Mesenchymal stem cell (in vitro differentiated cells and primary cell): ENCODE measurements at regions not wholly inside any gene's neighbourhood (a gene's known extent, or its start where the extent isn't known, plus 50 kb on each side); places are given as distances from the start of the nearest gene placed in this dataset.
A peak's percentile ranks its signal among the peaks of the same experiment; 100 is the strongest.

Source experiments
- DNase-seq: peaks from one replicate; pipeline ENCODE4 v3.0.0-alpha.2; 2013
- H2AFZ ChIP-seq: one replicate; pipeline ENCODE4 v1.6.1; 2013; ENCODE audit warnings: low read depth, mild to moderate bottlenecking, control low read depth, inconsistent platforms, low read length, moderate library complexity
- H2AK5ac ChIP-seq: 2 replicates; pipeline ENCODE4 v1.6.1; 2013; ENCODE audit warnings: low read length, moderate library complexity, mild to moderate bottlenecking, inconsistent platforms; ENCODE audit not compliant: severe bottlenecking
- H2BK120ac ChIP-seq: one replicate; pipeline ENCODE4 v1.6.1; 2013; ENCODE audit warnings: low read depth, mild to moderate bottlenecking, inconsistent platforms, low read length, moderate library complexity
- H2BK12ac ChIP-seq, 2 experiments: one replicate each; pipeline ENCODE4 v1.6.1; 2013; ENCODE audit warnings: inconsistent platforms in 2 of 2, low read length in 2 of 2, mild to moderate bottlenecking in 2 of 2, moderate library complexity in 2 of 2, control low read depth in 1 of 2
- H2BK15ac ChIP-seq: one replicate; pipeline ENCODE4 v1.6.1; 2013; ENCODE audit warnings: mild to moderate bottlenecking, low read depth, inconsistent platforms; ENCODE audit not compliant: poor library complexity, severe bottlenecking
- H2BK5ac ChIP-seq: 2 replicates; pipeline ENCODE4 v1.6.1; 2013; ENCODE audit warnings: low read depth, mild to moderate bottlenecking, low read length, control low read depth, inconsistent platforms; ENCODE audit not compliant: poor library complexity, severe bottlenecking
- H3K14ac ChIP-seq, 2 experiments: one replicate each; pipeline ENCODE4 v1.6.1; 2013; ENCODE audit warnings: inconsistent platforms in 2 of 2, low read length in 2 of 2, control low read depth in 1 of 2, mild to moderate bottlenecking in 1 of 2, moderate library complexity in 1 of 2
- H3K18ac ChIP-seq, 2 experiments: one replicate each; pipeline ENCODE4 v1.6.1; 2013; ENCODE audit warnings: inconsistent platforms in 2 of 2, low read length in 2 of 2, control low read depth in 1 of 2, low read depth in 1 of 2, mild to moderate bottlenecking in 1 of 2
- H3K23ac ChIP-seq, 2 experiments: one replicate each; pipeline ENCODE4 v1.6.1; 2013; ENCODE audit warnings: inconsistent platforms in 2 of 2, low read length in 2 of 2, mild to moderate bottlenecking in 2 of 2, moderate library complexity in 2 of 2, control low read depth in 1 of 2
- H3K27ac ChIP-seq: 2 replicates; pipeline ENCODE4 v1.5.1; 2013; ENCODE audit warnings: mild to moderate bottlenecking, moderate library complexity, low read length, control low read depth, inconsistent platforms; ENCODE audit not compliant: poor library complexity, severe bottlenecking
- H3K27me3 ChIP-seq, 2 experiments: 2 replicates each; pipeline versions ENCODE4 v1.6.1 to v1.7.0; 2013; ENCODE audit warnings: low read length in 2 of 2, mild to moderate bottlenecking in 2 of 2, moderate library complexity in 2 of 2, control low read depth in 1 of 2, inconsistent platforms in 1 of 2; ENCODE audit not compliant: control insufficient read depth in 1 of 2, insufficient read depth in 1 of 2
- H3K36me3 ChIP-seq, 2 experiments: 2 replicates each; pipeline versions ENCODE4 v1.6.1 to v1.7.0; 2013; ENCODE audit warnings: low read length in 2 of 2, control low read depth in 1 of 2, inconsistent platforms in 1 of 2, low read depth in 1 of 2, mild to moderate bottlenecking in 1 of 2; ENCODE audit not compliant: insufficient read depth in 2 of 2, control insufficient read depth in 1 of 2
- H3K4ac ChIP-seq, 2 experiments: one replicate each; pipeline ENCODE4 v1.6.1; 2013; ENCODE audit warnings: inconsistent platforms in 2 of 2, low read length in 2 of 2, mild to moderate bottlenecking in 2 of 2, moderate library complexity in 2 of 2, control low read depth in 1 of 2, low read depth in 1 of 2
- H3K4me1 ChIP-seq: 2 replicates; pipeline ENCODE4 v1.6.1; 2013; ENCODE audit warnings: low read depth, low read length, control low read depth; ENCODE audit not compliant: control insufficient read depth, insufficient read depth
- H3K4me2 ChIP-seq: 2 replicates; pipeline ENCODE4 v1.6.1; 2013; ENCODE audit warnings: low read length, mild to moderate bottlenecking, inconsistent platforms; ENCODE audit not compliant: poor library complexity, severe bottlenecking
- H3K4me3 ChIP-seq, 2 experiments: 2 replicates each; pipeline versions ENCODE4 v1.5.1 to v1.7.0; 2013; ENCODE audit warnings: low read length in 2 of 2, mild to moderate bottlenecking in 2 of 2, control low read depth in 1 of 2, low read depth in 1 of 2; ENCODE audit not compliant: insufficient read depth in 1 of 2
- H3K79me1 ChIP-seq: replicated peaks from 2 replicates; pipeline ENCODE4 v1.6.1; 2013; ENCODE audit warnings: mild to moderate bottlenecking, control low read depth, low read length, inconsistent platforms; ENCODE audit not compliant: poor library complexity, severe bottlenecking
- H3K9ac ChIP-seq: 2 replicates; pipeline ENCODE4 v1.7.0; 2013; ENCODE audit warnings: mild to moderate bottlenecking, low read length, moderate library complexity
- H3K9me3 ChIP-seq: 2 replicates; pipeline ENCODE4 v1.7.0; 2013; ENCODE audit warnings: mild to moderate bottlenecking, low read length; ENCODE audit not compliant: control insufficient read depth
- H4K8ac ChIP-seq: one replicate; pipeline ENCODE4 v1.6.1; 2013; ENCODE audit warnings: inconsistent platforms, mild to moderate bottlenecking, low read length, moderate library complexity
- H4K91ac ChIP-seq: one replicate; pipeline ENCODE4 v1.6.1; 2013; ENCODE audit warnings: mild to moderate bottlenecking, low read length, inconsistent platforms
- WGBS: methylation state at CpG from one replicate; pipeline ENCODE4 v1.1.7; 2013; ENCODE audit warnings: mixed read lengths; 5-methylcytosine and 5-hydroxymethylcytosine counted together

- Histone ChIP-seq H2BK120ac (no peak overlapping the region), H3K4me2 (no peak overlapping the region), H3K27me3 (no peaks in the 10 kb centered on the region), H2AFZ (no peak overlapping the region), H2BK5ac (no peak overlapping the region), H2BK15ac (no peak overlapping the region), H2BK12ac (no peak overlapping the region), H3K14ac (no peak overlapping the region), H4K8ac (no peak overlapping the region), H3K9me3 (no peaks in the 10 kb centered on the region), H3K4ac (no peak overlapping the region), H3K4me3 (no peak overlapping the region), H4K91ac (no peak overlapping the region), H3K27ac (no peak overlapping the region), H2AK5ac (no peak overlapping the region), H3K23ac (no peak overlapping the region), H3K9ac (peak overlapping the region; percentile 6), H3K4me1 (no peaks in the 10 kb centered on the region), H3K18ac (no peak overlapping the region), H3K79me1 (no peaks in the 10 kb centered on the region), H3K36me3 (no peaks in the 10 kb centered on the region)
- DNase-seq = no peak
- 96% methylated on average over 5 of the region's 5 CpGs for WGBS
These were observed 111.9 kb downstream of the CCDC34 start for GRCh38 chr11:27250867-27251665.

- Histone ChIP-seq H3K4ac (no peak overlapping the region), H3K23ac (no peak overlapping the region), H3K36me3 (no peaks in the 10 kb centered on the region), H3K27ac (no peak overlapping the region), H2BK12ac (no peak overlapping the region), H4K91ac (no peak overlapping the region), H3K4me3 (no peak overlapping the region), H3K9me3 (no peaks in the 10 kb centered on the region), H2BK5ac (no peak overlapping the region), H2BK120ac (no peak overlapping the region), H2AFZ (no peak overlapping the region), H3K27me3 (no peaks in the 10 kb centered on the region), H3K18ac (no peak overlapping the region), H3K14ac (no peak overlapping the region), H3K4me1 (no peaks in the 10 kb centered on the region), H4K8ac (no peak overlapping the region), H2BK15ac (no peak overlapping the region), H3K9ac (peak overlapping the region; percentile 59), H3K79me1 (no peaks in the 10 kb centered on the region), H3K4me2 (no peak overlapping the region), H2AK5ac (no peak overlapping the region)
- DNase-seq = no peak
- WGBS = 53% methylated on average over 9 of the region's 13 CpGs
These were observed 114.2 kb downstream of the CCDC34 start for GRCh38 chr11:27248576-27249509.

- WGBS = 78% methylated on average over 3 of the region's 5 CpGs
- Histone ChIP-seq H3K36me3 (no peaks in the 10 kb centered on the region), H2BK120ac (no peak overlapping the region), H4K91ac (no peak overlapping the region), H3K4me2 (no peak overlapping the region), H2AK5ac (no peak overlapping the region), H3K18ac (no peak overlapping the region), H2BK5ac (no peak overlapping the region), H4K8ac (no peak overlapping the region), H2BK12ac (no peak overlapping the region), H3K23ac (no peak overlapping the region), H3K4me1 (peaks cover 1% of the 10 kb centered on the region), H3K27ac (no peak overlapping the region), H3K14ac (no peak overlapping the region), H3K4me3 (no peak overlapping the region), H3K9ac (no peak overlapping the region), H2BK15ac (no peak overlapping the region), H3K27me3 (no peaks in the 10 kb centered on the region), H2AFZ (no peak overlapping the region), H3K9me3 (no peaks in the 10 kb centered on the region), H3K79me1 (no peaks in the 10 kb centered on the region), H3K4ac (no peak overlapping the region)
- DNase-seq = no peak
These were observed 115.4 kb downstream of the CCDC34 start for GRCh38 chr11:27247660-27248059.

GRCh38 chr11:27246925-27247324 is 116.1 kb downstream of the CCDC34 start:
- Histone ChIP-seq H3K79me1 (no peaks in the 10 kb centered on the region), H2BK12ac (no peak overlapping the region), H3K4me3 (no peak overlapping the region), H4K91ac (no peak overlapping the region), H3K9me3 (no peaks in the 10 kb centered on the region), H2AK5ac (no peak overlapping the region), H3K14ac (no peak overlapping the region), H3K18ac (no peak overlapping the region), H3K4me2 (no peak overlapping the region), H3K27ac (no peak overlapping the region), H3K36me3 (no peaks in the 10 kb centered on the region), H3K4ac (no peak overlapping the region), H3K23ac (no peak overlapping the region), H2BK120ac (no peak overlapping the region), H2BK5ac (no peak overlapping the region), H3K27me3 (no peaks in the 10 kb centered on the region), H4K8ac (no peak overlapping the region), H2BK15ac (no peak overlapping the region), H2AFZ (no peak overlapping the region), H3K9ac (no peak overlapping the region), H3K4me1 (peaks cover 3% of the 10 kb centered on the region)
- no peak for DNase-seq
- WGBS = no CpG with 5 or more reads among the region's 3 CpGs
